Upper lobe of right lung (tissue), 1 donor: ENCODE measurements at regions not wholly inside any gene's neighbourhood (a gene's known extent, or its start where the extent isn't known, plus 50 kb on each side); places are given as distances from the start of the nearest gene placed in this dataset.
A peak's percentile ranks its signal among the peaks of the same experiment; 100 is the strongest.

Experiments used
- ATAC-seq: fragments of 200-7000 bp; cut with Tn5 transposase; one replicate; pipeline ENCODE4 v1.9.1; 2020; ENCODE audit warnings: mild to moderate bottlenecking, moderate library complexity
- DNase-seq: peaks from one replicate; pipeline ENCODE4 v3.0.0-alpha.2; 2020
- H3K27ac ChIP-seq: fragments of 200-600 bp; one replicate; pipeline ENCODE4 v1.8.0; 2022
- H3K27me3 ChIP-seq: fragments of 200-600 bp; one replicate; pipeline ENCODE4 v1.8.0; 2022; ENCODE audit warnings: mild to moderate bottlenecking
- H3K36me3 ChIP-seq: fragments of 200-600 bp; one replicate; pipeline ENCODE4 v1.8.0; 2022
- H3K4me1 ChIP-seq: fragments of 200-600 bp; one replicate; pipeline ENCODE4 v1.8.0; 2022
- H3K4me3 ChIP-seq: fragments of 200-600 bp; one replicate; pipeline ENCODE4 v1.8.0; 2022; ENCODE audit warnings: mild to moderate bottlenecking
- H3K9me3 ChIP-seq: fragments of 200-600 bp; one replicate; pipeline ENCODE4 v1.8.0; 2022
- intact Hi-C: fragments of 100-400 bp; cut with DNase I; formaldehyde crosslinking; loops from one replicate; pipeline ENCODE4 v1.11.0; 2022
- TF ChIP-seq, protein P1 (sequence below): fragments of 200-600 bp; IDR thresholded peaks from one replicate; pipeline ENCODE4 v1.8.0; 2022; ENCODE audit warnings: antibody characterized with exemption
- donor health status: DM: no; HTN: yes; CAD: no; lungs with severe emphysema.

DNA sequence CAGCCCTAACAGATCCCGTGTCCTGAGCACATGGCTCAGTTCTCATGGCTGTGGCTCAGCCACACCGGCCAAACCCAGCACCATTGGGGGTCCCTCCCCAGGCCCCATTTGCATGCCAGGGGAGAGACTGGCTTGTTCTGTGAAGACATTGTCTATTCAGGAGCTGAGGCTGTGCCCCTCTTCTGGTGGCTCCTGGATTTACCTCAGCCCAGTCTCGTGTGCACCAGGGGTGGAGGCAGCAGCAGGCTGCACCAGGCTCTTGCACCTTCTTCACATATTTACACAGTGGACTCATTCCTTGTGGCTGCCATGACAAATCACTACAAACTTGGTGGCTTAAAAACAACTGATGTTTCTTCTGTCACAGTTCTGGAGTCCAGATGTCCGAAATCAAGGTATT, 92.4 kb upstream of the ITGA6 start:
- TF ChIP-seq, protein P1, sequence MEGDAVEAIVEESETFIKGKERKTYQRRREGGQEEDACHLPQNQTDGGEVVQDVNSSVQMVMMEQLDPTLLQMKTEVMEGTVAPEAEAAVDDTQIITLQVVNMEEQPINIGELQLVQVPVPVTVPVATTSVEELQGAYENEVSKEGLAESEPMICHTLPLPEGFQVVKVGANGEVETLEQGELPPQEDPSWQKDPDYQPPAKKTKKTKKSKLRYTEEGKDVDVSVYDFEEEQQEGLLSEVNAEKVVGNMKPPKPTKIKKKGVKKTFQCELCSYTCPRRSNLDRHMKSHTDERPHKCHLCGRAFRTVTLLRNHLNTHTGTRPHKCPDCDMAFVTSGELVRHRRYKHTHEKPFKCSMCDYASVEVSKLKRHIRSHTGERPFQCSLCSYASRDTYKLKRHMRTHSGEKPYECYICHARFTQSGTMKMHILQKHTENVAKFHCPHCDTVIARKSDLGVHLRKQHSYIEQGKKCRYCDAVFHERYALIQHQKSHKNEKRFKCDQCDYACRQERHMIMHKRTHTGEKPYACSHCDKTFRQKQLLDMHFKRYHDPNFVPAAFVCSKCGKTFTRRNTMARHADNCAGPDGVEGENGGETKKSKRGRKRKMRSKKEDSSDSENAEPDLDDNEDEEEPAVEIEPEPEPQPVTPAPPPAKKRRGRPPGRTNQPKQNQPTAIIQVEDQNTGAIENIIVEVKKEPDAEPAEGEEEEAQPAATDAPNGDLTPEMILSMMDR, result no peak
- peaks cover 7% of the 10 kb centered on the region for H3K4me1 ChIP-seq
- no peaks in the 10 kb centered on the region for H3K9me3 ChIP-seq
- no peaks in the 10 kb centered on the region for H3K27me3 ChIP-seq
- no peak overlapping the region for H3K4me3 ChIP-seq
- H3K27ac ChIP-seq, result no peak overlapping the region
- DNase-seq (no peak), ATAC-seq (no peak)
- intact Hi-C loops, result no loop called here
- H3K36me3 ChIP-seq, result no peaks in the 10 kb centered on the region

- ATAC-seq, result peak; percentile 31
- H3K27ac ChIP-seq, result no peak overlapping the region
Measured at GRCh38 chr2:172335736-172336135, 91.7 kb upstream of the ITGA6 start.

DNA sequence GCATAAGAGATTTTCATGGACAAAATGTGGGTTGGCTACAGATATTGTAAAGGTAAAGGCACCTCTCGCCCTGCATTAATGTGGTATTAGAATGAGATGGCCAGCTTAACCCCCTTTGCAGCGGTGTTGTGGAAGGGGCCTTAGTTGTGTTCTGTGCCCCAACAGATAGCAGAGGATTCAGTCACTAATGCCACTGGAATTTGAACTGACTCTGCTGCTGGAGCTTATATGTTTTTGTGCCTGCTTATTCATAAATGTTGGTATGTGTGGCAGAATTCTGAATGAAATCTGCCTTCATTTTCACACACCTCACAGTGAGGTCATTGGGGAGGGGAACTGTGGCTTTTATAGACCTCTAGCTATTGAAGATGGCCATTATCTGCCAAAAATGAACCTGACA, 90.7 kb upstream of the ITGA6 start:
- H3K9me3 ChIP-seq, result no peaks in the 10 kb centered on the region
- no peaks in the 10 kb centered on the region for H3K36me3 ChIP-seq
- ATAC-seq (no peak), DNase-seq (no peak)
- H3K27me3 ChIP-seq, result no peaks in the 10 kb centered on the region
- TF ChIP-seq, protein P1, result no peak
- H3K4me1 ChIP-seq, result peaks cover 15% of the 10 kb centered on the region
- intact Hi-C loops, result no loop called here
- no peak overlapping the region for H3K27ac ChIP-seq
- no peak overlapping the region for H3K4me3 ChIP-seq

More at GRCh38 chr2:172335736-172336135, 91.7 kb upstream of the ITGA6 start:
- Histone ChIP-seq H3K4me1 (peaks cover 15% of the 10 kb centered on the region), H3K36me3 (no peaks in the 10 kb centered on the region), H3K4me3 (no peak overlapping the region), H3K27me3 (no peaks in the 10 kb centered on the region), H3K9me3 (no peaks in the 10 kb centered on the region)
- intact Hi-C loops, result no loop called here
- TF ChIP-seq, protein P1, result no peak
- DNase-seq, result no peak

- H3K36me3 ChIP-seq, result no peaks in the 10 kb centered on the region
- no peaks in the 10 kb centered on the region for H3K27me3 ChIP-seq
- peak overlapping the region; percentile 55 for H3K27ac ChIP-seq
- TF ChIP-seq, protein P1, result no peak
- H3K9me3 ChIP-seq, result peaks cover 5% of the 10 kb centered on the region
- ATAC-seq (peak; percentile 34), DNase-seq (no peak)
- H3K4me3 ChIP-seq, result no peak overlapping the region
- peaks cover 15% of the 10 kb centered on the region for H3K4me1 ChIP-seq
- intact Hi-C loops, result no loop called here
Measured at GRCh38 chr2:172339371-172340010, 87.9 kb upstream of the ITGA6 start.

DNA sequence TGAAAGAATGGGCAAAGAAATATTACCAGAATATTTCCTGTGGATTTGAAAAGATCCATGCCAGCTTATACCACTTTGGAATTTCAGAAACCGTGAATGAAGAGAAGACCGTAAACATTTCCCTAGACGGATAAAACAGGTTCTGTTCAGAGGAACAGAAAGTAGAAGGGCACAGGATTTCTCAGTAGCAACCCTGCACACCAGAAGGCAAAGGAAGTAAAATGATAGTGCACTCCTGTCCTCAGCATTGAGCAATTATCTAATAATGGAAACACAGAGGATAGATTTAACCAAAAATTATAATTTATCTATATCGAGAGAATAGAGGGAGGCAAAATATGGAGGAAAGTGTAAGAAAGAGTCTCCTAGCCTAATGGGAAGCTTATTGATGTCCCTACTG, 87.0 kb upstream of the ITGA6 start:
- H3K27ac ChIP-seq, result peak overlapping the region; percentile 55
- ATAC-seq, result peak; percentile 26

More for the DNA sequence above, 87.0 kb upstream of the ITGA6 start:
- H3K4me3 ChIP-seq, result peak overlapping the region; percentile 12
- TF ChIP-seq, protein P1, result no peak
- H3K36me3 ChIP-seq, result no peaks in the 10 kb centered on the region
- DNase-seq, result no peak
- peaks cover 15% of the 10 kb centered on the region for H3K4me1 ChIP-seq
- intact Hi-C loops, result no loop called here
- peaks cover 5% of the 10 kb centered on the region for H3K9me3 ChIP-seq
- H3K27me3 ChIP-seq, result no peaks in the 10 kb centered on the region
